CD14-positive monocyte (primary cell): ENCODE measurements at regions not wholly inside any gene's neighbourhood (a gene's known extent, or its start where the extent isn't known, plus 50 kb on each side); places are given as distances from the start of the nearest gene placed in this dataset.

Experiments used
- DNase-seq, 3 donors: peaks; one replicate each; pipeline ENCODE4 v3.0.0-alpha.2; 2011 to 2022
- H2AFZ ChIP-seq: 2 replicates; pipeline ENCODE4 v1.6.0; 2012; ENCODE audit warnings: mild to moderate bottlenecking, low read depth, low read length, inconsistent platforms; ENCODE audit not compliant: insufficient read depth, poor library complexity, severe bottlenecking
- H3K27ac ChIP-seq, 2 donors: 1 replicate in 1 of 2; 2 replicates in 1 of 2; pipeline ENCODE4 v1.5.1; 2012 to 2013; ENCODE audit warnings: low read length in 2 of 2, control low read depth in 1 of 2, inconsistent platforms in 1 of 2, low read depth in 1 of 2, mild to moderate bottlenecking in 1 of 2
- H3K27me3 ChIP-seq, 2 donors: one replicate each; pipeline versions ENCODE4 v1.6.0 to v1.6.1; 2011 to 2013; ENCODE audit warnings: low read length in 2 of 2; ENCODE audit not compliant: control insufficient read depth in 2 of 2, insufficient read depth in 2 of 2
- H3K36me3 ChIP-seq, 2 donors: replicated peaks in 1 of 2; 1 replicate in 1 of 2; 2 replicates in 1 of 2; pipeline versions ENCODE4 v1.5.1 to v1.6.1; 2012 to 2013; ENCODE audit warnings: low read length in 2 of 2, control low read depth in 1 of 2, inconsistent platforms in 1 of 2, mild to moderate bottlenecking in 1 of 2; ENCODE audit not compliant: insufficient read depth in 2 of 2, control insufficient read depth in 1 of 2
- H3K4me1 ChIP-seq, 2 donors: 1 replicate in 1 of 2; 2 replicates in 1 of 2; pipeline versions ENCODE4 v1.5.1 to v1.6.1; 2012 to 2013; ENCODE audit warnings: low read length in 2 of 2, control low read depth in 1 of 2, inconsistent platforms in 1 of 2, mild to moderate bottlenecking in 1 of 2, moderate library complexity in 1 of 2; ENCODE audit not compliant: insufficient read depth in 2 of 2, control insufficient read depth in 1 of 2
- H3K4me2 ChIP-seq: replicated peaks from 2 replicates; pipeline ENCODE3; 2012; ENCODE audit warnings: low read length, moderate library complexity, mild to moderate bottlenecking; ENCODE audit not compliant: poor library complexity, severe bottlenecking; ENCODE audit errors: extremely low read depth
- H3K4me3 ChIP-seq, 3 experiments: fragments of 200-600 bp in 1 of 3; sonication (generic) in 1 of 3; replicated peaks in 1 of 3; 1 replicate in 2 of 3; 2 replicates in 1 of 3; pipeline ENCODE4 v1.5.1; 2011 to 2013; ENCODE audit warnings: low read length in 3 of 3, mild to moderate bottlenecking in 3 of 3, control low read depth in 2 of 3, low read depth in 2 of 3, inconsistent platforms in 1 of 3, moderate library complexity in 1 of 3
- H3K79me2 ChIP-seq: 2 replicates; pipeline ENCODE4 v1.6.0; 2012; ENCODE audit warnings: mild to moderate bottlenecking, control low read depth, inconsistent platforms, low read length, moderate library complexity; ENCODE audit not compliant: insufficient read depth
- H3K9ac ChIP-seq: 2 replicates; pipeline ENCODE4 v1.6.0; 2017; ENCODE audit warnings: low read length, mild to moderate bottlenecking; ENCODE audit not compliant: insufficient read depth, poor library complexity, severe bottlenecking
- H3K9me3 ChIP-seq, 2 donors: replicated peaks in 1 of 2; 1 replicate in 1 of 2; 2 replicates in 1 of 2; pipeline versions ENCODE4 v1.5.1 to v1.6.1; 2012 to 2013; ENCODE audit warnings: low read length in 2 of 2, control low read depth in 1 of 2; ENCODE audit not compliant: control insufficient read depth in 1 of 2, insufficient read depth in 1 of 2
- H4K20me1 ChIP-seq: 2 replicates; pipeline ENCODE4 v1.6.0; 2012; ENCODE audit warnings: mild to moderate bottlenecking, low read length, control low read depth, moderate library complexity; ENCODE audit not compliant: insufficient read depth
- H3K27ac Mint-ChIP-seq, 7 donors: one replicate each; pipeline ENCODE4 v1.8.0; 2020; ENCODE audit warnings: mild to moderate bottlenecking in 7 of 7, mixed read lengths in 7 of 7, moderate library complexity in 6 of 7, inconsistent platforms in 2 of 7
- H3K27me3 Mint-ChIP-seq, 3 donors: one replicate each; pipeline ENCODE4 v1.8.0; 2021 to 2022; ENCODE audit warnings: low read depth in 3 of 3, mild to moderate bottlenecking in 3 of 3, mixed read lengths in 3 of 3, moderate library complexity in 3 of 3, inconsistent platforms in 1 of 3
- H3K36me3 Mint-ChIP-seq, 2 donors: one replicate each; pipeline ENCODE4 v1.8.0; 2020; ENCODE audit warnings: mixed read lengths in 2 of 2, inconsistent platforms in 1 of 2, mild to moderate bottlenecking in 1 of 2
- H3K4me1 Mint-ChIP-seq: one replicate; pipeline ENCODE4 v1.8.0; 2020; ENCODE audit warnings: mild to moderate bottlenecking, mixed read lengths
- H3K4me3 Mint-ChIP-seq, 2 donors: one replicate each; pipeline ENCODE4 v1.8.0; 2020; ENCODE audit warnings: mild to moderate bottlenecking in 2 of 2, mixed read lengths in 2 of 2, moderate library complexity in 1 of 2
- H3K9me3 Mint-ChIP-seq, 7 donors: one replicate each; pipeline ENCODE4 v1.8.0; 2020 to 2022; ENCODE audit warnings: mixed read lengths in 7 of 7, mild to moderate bottlenecking in 6 of 7, moderate library complexity in 6 of 7, inconsistent platforms in 2 of 7
- CTCF ChIP-seq: fragments of 200-600 bp; IDR thresholded peaks from one replicate; pipeline ENCODE4 v1.8.0; 2022; ENCODE audit warnings: antibody characterized with exemption, mild to moderate bottlenecking
- WGBS: methylation state at CpG from one replicate; pipeline ENCODE4 v1.1.5; 2013; ENCODE audit warnings: missing lambda C conversion rate; ENCODE audit not compliant: insufficient coverage; 5-methylcytosine and 5-hydroxymethylcytosine counted together
- intact Hi-C, 2 donors: fragments of 100-400 bp; cut with micrococcal nuclease; formaldehyde crosslinking; loops; one replicate each; pipeline versions ENCODE4 v1.15.0 to v1.15.1; 2023

- H3K27me3 ChIP-seq, result no peaks in the 10 kb centered on the region
- H3K4me3 ChIP-seq, result no peak overlapping the region
- H4K20me1 ChIP-seq, result peaks cover 76% of the 10 kb centered on the region
- WGBS, result 72% methylated on average over 1 of the region's 6 CpGs
- H2AFZ ChIP-seq, result no peak overlapping the region
- Mint-ChIP-seq H3K4me1 (peaks cover 50% of the 10 kb centered on the region), H3K9me3 (no peaks in the 10 kb centered on the region), H3K4me3 (no peak overlapping the region), H3K27ac (peak overlapping the region in 5 of 7 donors; percentile 26 to 82 (median 57)), H3K27me3 (peaks cover 0 to 2% (median 0%) of the 10 kb centered on the region in 3 donors), H3K36me3 (peaks cover 35 to 39% of the 10 kb centered on the region in 2 donors)
- intact Hi-C loops, result loop anchor here in 1 of 2 donors (5.0 to 10.0 kb wide), 2 partner anchors 610 to 697 kb away; no protein-coding TSS in a partner anchor
- DNase-seq, result no peak
- H3K36me3 ChIP-seq, result peaks cover 0 to 39% of the 10 kb centered on the region in 2 donors
- peaks cover 96% of the 10 kb centered on the region for H3K79me2 ChIP-seq
- H3K4me1 ChIP-seq, result peaks cover 3 to 32% of the 10 kb centered on the region in 2 donors
- no peak overlapping the region for H3K4me2 ChIP-seq
- no peak overlapping the region for H3K9ac ChIP-seq
- no peaks in the 10 kb centered on the region for H3K9me3 ChIP-seq
- peak overlapping the region in 1 of 2 donors; percentile 5 for H3K27ac ChIP-seq
- no peak for TF ChIP-seq CTCF
Measured at GRCh38 chr17:45577571-45578279, 87.2 kb upstream of the PLEKHM1 start.

GRCh38 chr17:45578516-45579455, 88.3 kb upstream of the PLEKHM1 start:
- Histone ChIP-seq H3K27ac (peak overlapping the region in 1 of 2 donors; percentile 30), H3K9ac (no peak overlapping the region), H3K4me2 (no peak overlapping the region), H3K79me2 (peaks cover 100% of the 10 kb centered on the region), H2AFZ (no peak overlapping the region), H3K4me1 (peaks cover 10 to 42% of the 10 kb centered on the region in 2 donors), H3K9me3 (no peaks in the 10 kb centered on the region), H3K4me3 (no peak overlapping the region), H3K36me3 (peaks cover 0 to 34% of the 10 kb centered on the region in 2 donors), H3K27me3 (no peaks in the 10 kb centered on the region), H4K20me1 (peaks cover 69% of the 10 kb centered on the region)
- 82% methylated on average over 5 of the region's 10 CpGs for WGBS
- no peak for TF ChIP-seq CTCF
- H3K4me1 Mint-ChIP-seq, result peaks cover 60% of the 10 kb centered on the region
- H3K4me3 Mint-ChIP-seq, result no peak overlapping the region
- peak overlapping the region; percentile 14 to 79 (median 34) for H3K27ac Mint-ChIP-seq
- H3K27me3 Mint-ChIP-seq, result peaks cover 0 to 2% (median 0%) of the 10 kb centered on the region in 3 donors
- no peaks in the 10 kb centered on the region for H3K9me3 Mint-ChIP-seq
- no peak for DNase-seq
- peaks cover 35 to 39% of the 10 kb centered on the region in 2 donors for H3K36me3 Mint-ChIP-seq
- intact Hi-C loops, result loop anchor here in 1 of 2 donors (5.0 to 10.0 kb wide), 2 partner anchors 609 to 696 kb away; no protein-coding TSS in a partner anchor
